WERI-Rb-1 (cell line): ENCODE measurements at regions not wholly inside any gene's neighbourhood (a gene's known extent, or its start where the extent isn't known, plus 50 kb on each side); places are given as distances from the start of the nearest gene placed in this dataset.

Experiments
- DNase-seq: peaks from one replicate; pipeline ENCODE4 v3.0.0-alpha.2; 2020
- H3K27ac ChIP-seq: fragments of 250-450 bp; sonication (Bioruptor Pico); 2 replicates; pipeline ENCODE4 v1.5.1; 2020; ENCODE audit warnings: mild to moderate bottlenecking, moderate library complexity
- H3K27me3 ChIP-seq: fragments of 250-450 bp; sonication (Bioruptor Pico); 2 replicates; pipeline ENCODE4 v1.5.1; 2021; ENCODE audit warnings: mild to moderate bottlenecking, low read depth, moderate library complexity; ENCODE audit not compliant: insufficient read depth, severe bottlenecking
- H3K36me3 ChIP-seq: fragments of 250-450 bp; sonication (Bioruptor Pico); 2 replicates; pipeline ENCODE4 v1.5.1; 2020; ENCODE audit warnings: mild to moderate bottlenecking, moderate library complexity
- H3K4me3 ChIP-seq: 2 replicates; pipeline ENCODE4 v1.5.1; 2011; ENCODE audit warnings: low read depth, mild to moderate bottlenecking, control low read depth, low read length
- H3K9me3 ChIP-seq: fragments of 250-450 bp; sonication (Bioruptor Pico); 2 replicates; pipeline ENCODE4 v1.5.1; 2021; ENCODE audit warnings: mild to moderate bottlenecking, moderate library complexity; ENCODE audit not compliant: severe bottlenecking
- TF ChIP-seq, protein P1 (sequence below): IDR thresholded peaks from 2 replicates; pipeline ENCODE4 v1.5.1; 2011; ENCODE audit warnings: low read depth, mild to moderate bottlenecking, control low read depth, inconsistent platforms, low read length

GRCh38 chr9:93897075-93897970, 57.8 kb downstream of the BARX1 start:
- no peak for DNase-seq
- H3K27me3 ChIP-seq = no peaks in the 10 kb centered on the region
- H3K9me3 ChIP-seq = peaks cover 17% of the 10 kb centered on the region
- no peak overlapping the region for H3K27ac ChIP-seq
- H3K4me3 ChIP-seq = no peak overlapping the region
- TF ChIP-seq, protein P1, sequence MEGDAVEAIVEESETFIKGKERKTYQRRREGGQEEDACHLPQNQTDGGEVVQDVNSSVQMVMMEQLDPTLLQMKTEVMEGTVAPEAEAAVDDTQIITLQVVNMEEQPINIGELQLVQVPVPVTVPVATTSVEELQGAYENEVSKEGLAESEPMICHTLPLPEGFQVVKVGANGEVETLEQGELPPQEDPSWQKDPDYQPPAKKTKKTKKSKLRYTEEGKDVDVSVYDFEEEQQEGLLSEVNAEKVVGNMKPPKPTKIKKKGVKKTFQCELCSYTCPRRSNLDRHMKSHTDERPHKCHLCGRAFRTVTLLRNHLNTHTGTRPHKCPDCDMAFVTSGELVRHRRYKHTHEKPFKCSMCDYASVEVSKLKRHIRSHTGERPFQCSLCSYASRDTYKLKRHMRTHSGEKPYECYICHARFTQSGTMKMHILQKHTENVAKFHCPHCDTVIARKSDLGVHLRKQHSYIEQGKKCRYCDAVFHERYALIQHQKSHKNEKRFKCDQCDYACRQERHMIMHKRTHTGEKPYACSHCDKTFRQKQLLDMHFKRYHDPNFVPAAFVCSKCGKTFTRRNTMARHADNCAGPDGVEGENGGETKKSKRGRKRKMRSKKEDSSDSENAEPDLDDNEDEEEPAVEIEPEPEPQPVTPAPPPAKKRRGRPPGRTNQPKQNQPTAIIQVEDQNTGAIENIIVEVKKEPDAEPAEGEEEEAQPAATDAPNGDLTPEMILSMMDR = no peak
- no peaks in the 10 kb centered on the region for H3K36me3 ChIP-seq

DNA sequence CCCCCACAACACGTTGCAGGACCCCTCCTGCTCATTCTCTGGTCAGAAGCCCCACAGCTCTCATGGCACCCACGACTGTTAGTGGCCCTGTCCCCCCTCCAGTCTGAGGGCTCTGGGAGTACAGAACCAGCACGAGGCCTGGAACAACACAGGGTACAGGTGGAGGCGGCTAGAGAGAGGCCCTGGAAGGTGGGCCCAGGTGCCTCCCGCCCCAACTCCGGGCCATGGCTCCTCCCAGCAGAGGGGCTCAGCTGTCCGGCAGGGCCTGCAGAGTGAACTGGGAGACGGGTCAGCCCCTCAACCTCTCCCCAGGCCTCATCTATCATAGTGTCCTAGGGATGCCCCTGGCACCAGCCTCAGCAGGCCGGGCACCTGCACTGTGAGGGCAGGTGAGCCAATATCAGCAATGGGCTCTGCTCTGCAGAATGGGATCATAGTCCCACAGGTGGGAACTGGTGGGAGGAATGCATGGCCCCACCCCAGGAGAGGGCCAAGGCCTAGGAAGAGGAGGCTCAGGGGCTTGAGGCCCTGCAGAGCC, 58.6 kb downstream of the BARX1 start:
- Histone ChIP-seq H3K9me3 (peaks cover 18% of the 10 kb centered on the region), H3K36me3 (no peaks in the 10 kb centered on the region), H3K4me3 (no peak overlapping the region), H3K27me3 (no peaks in the 10 kb centered on the region), H3K27ac (no peak overlapping the region)
- TF ChIP-seq, protein P1 = no peak
- peak; percentile 6 for DNase-seq

DNA sequence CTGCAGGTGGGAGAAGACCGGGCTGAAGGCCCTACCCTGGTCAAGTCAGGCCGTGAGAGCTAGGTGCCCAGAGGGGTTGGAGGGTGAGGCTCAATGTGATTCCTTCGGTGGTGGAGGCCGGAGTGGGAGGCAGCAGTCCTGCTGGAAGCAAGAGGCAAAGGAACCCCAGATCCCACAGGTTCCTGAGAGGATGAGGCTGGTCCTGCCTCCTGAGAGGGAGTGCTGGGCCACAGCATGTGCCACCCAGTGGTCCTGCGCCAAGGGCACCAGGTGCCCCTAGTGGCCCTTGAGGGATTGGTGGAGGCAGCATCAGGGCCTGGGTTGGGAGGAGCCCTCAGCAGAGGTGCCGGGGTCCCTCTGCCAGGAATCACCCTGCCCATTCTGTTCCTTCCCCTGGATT, 59.1 kb downstream of the BARX1 start:
- H3K36me3 ChIP-seq = no peaks in the 10 kb centered on the region
- TF ChIP-seq, protein P1 = no peak
- no peak overlapping the region for H3K4me3 ChIP-seq
- H3K9me3 ChIP-seq = peaks cover 18% of the 10 kb centered on the region
- DNase-seq = peak; percentile 4
- no peaks in the 10 kb centered on the region for H3K27me3 ChIP-seq
- no peak overlapping the region for H3K27ac ChIP-seq

- Histone ChIP-seq H3K27ac (no peak overlapping the region), H3K27me3 (no peaks in the 10 kb centered on the region), H3K4me3 (no peak overlapping the region), H3K9me3 (peaks cover 23% of the 10 kb centered on the region), H3K36me3 (no peaks in the 10 kb centered on the region)
- DNase-seq = no peak
- TF ChIP-seq, protein P1 = no peak
Observed at GRCh38 chr9:93895535-93895934, 59.6 kb downstream of the BARX1 start.

- Histone ChIP-seq H3K4me3 (no peak overlapping the region), H3K36me3 (no peaks in the 10 kb centered on the region), H3K9me3 (peaks cover 19% of the 10 kb centered on the region), H3K27me3 (no peaks in the 10 kb centered on the region), H3K27ac (no peak overlapping the region)
- TF ChIP-seq, protein P1 = no peak
- DNase-seq = peak; percentile 5
Observed at GRCh38 chr9:93894691-93895079, 60.5 kb downstream of the BARX1 start.
